COLO829 (cell line): ENCODE measurements at regions not wholly inside any gene's neighbourhood (a gene's known extent, or its start where the extent isn't known, plus 50 kb on each side); places are given as distances from the start of the nearest gene placed in this dataset.
A peak's percentile ranks its signal among the peaks of the same experiment; 100 is the strongest.

Experiments
- DNase-seq: peaks from one replicate; pipeline ENCODE4 v3.0.0; 2012; ENCODE audit warnings: low spot score

DNA sequence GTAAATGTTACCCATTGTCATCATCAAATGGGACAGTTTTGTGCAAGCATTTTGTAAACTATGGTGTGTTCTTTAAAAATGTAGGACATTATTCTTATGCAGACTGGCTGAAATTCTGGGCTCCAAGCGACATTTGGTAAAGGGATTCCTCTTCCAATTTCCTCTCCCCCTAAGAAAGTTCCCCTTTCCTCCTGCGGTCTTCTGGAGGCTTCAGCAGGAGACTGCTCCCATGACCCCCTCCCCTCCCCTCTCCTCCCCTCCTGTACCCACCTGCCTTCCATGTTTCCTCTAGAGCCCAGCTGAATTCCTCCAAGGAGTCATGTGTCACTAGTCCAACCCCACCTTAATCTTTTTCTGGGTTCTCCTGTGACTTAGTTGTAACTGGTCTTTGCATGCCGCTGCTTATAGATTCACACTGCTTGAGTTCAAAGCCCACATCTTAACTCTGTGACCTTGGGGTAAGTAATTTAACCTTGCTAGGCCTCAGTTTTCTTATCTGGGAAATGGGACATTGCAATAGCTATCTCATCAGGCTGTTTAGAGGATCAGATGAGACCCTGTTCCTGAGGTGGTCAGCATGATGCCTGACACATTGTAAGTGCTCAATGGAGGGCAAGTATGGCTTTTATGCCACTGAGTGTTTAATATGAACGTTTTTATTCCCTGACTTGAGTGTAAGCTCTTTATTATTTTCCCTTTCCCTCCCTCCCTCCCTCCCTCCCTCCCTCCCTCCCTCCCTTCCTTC lies 69.9 kb upstream of the WDR26 start:
- no peak for DNase-seq

DNA sequence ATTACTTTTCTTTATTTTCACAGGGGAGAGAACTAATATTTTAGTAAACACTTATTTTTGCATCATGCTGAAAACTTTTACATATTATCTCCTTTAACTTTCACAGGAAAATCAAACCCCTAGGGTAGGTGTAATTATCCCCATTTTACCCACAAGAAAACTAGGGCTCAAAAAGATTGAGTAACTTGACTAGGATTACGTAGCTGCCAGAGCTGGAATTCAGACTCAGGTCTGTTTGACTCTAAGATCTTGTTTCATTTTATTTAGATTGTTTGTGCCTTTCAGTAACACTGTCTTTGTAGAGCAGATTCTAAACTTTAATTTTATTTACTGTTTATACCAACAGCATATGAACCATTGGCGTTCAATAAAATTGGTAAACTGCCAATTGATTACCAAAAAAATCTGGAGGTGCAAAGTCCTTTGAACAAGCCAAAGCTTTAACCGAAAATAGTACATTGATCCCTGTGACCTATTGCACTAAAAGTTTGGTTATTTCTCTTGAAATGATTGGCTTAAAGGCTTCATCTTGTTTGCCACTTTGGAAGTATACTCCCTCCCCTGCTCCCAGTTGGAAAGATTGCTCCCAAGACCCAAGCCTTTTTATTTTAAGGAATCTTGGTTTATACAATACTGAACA lies 71.0 kb upstream of the WDR26 start:
- DNase-seq, result no peak

DNA sequence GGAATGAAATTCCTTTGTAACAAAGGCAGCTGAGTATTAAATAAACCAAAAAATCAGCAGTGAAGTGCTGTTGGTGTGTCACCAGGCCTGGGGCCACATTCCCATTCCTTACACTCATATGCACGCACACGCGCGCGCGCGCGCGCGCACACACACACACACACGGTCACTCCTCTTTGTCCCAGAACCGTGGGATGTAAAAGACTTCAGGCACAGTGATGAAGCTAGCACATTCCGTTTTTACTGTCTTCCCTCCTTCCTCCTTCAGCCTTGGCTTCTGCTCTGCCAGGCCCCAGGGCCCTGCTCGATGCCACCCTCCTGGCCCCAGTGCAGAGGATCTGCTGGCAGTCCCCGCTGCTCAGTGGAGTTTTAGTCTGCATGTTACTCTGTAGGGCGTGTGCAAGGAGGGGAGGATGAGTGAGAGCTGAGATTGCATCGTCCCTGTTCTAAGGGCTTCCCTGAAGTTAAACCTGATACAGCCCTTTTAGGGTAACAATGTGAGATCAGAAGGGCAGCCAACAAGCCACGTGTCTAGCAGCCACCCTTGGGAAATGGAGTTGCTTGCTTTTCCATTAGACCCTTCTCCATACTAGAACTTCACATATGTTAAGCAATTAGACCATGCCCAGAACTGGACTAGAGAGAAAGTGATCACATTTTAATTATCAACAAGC lies 71.7 kb upstream of the WDR26 start:
- DNase-seq, result no peak

DNA sequence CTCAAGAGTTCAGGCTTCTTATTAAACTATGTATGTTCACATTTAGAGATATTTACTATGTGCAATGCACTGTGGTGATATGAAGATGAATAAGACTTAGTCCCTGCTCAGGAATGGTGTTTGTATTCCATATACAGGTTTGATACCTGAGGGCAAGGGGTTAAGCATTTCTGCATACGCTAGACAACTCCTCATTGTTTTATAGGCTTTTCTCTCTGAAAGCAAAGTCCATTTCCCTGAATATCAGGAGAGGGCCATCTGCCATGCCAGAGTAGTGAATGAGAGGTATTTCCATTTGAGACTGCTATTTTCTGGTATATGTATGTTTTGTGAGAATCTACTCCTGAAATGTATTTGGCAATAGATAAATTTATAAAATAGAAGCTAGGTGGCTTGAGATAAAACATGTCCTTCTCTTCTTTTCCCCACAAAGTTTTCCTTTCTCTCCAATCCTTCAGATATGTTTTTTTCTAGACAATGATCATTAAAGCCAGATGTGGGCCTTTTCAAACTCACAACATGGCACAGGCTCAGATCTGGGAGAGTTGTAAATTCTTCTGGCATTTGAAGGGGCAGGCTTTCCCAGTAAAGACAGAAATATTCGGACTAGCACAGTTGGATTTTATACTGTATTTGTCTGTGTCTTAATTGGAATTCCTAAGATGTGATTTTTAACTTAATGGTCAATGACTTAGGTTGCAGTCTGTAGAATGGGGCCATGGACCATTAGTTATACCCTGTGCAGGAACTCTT lies 73.3 kb upstream of the WDR26 start:
- DNase-seq, result no peak

DNA sequence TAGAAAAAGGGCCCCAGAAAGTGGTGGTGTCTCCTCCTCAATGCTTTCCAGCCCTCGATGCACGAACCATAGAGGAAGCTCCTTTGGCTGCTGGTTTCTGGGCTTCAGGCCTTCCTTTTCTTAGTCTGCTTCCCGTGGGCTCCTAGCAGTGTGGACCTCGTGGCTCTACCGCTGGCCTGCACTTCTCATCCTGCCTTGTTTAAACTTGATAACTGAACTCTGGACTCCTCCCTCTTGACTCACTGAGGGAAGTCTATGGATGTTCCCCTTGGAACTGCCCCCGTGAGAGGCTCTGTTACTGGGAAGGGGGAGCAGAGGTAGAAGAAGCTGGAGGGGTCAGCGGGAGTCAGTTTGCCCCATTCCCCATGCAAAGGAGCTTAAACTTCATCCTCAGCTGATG lies 75.3 kb upstream of the WDR26 start:
- DNase-seq, result no peak

DNA sequence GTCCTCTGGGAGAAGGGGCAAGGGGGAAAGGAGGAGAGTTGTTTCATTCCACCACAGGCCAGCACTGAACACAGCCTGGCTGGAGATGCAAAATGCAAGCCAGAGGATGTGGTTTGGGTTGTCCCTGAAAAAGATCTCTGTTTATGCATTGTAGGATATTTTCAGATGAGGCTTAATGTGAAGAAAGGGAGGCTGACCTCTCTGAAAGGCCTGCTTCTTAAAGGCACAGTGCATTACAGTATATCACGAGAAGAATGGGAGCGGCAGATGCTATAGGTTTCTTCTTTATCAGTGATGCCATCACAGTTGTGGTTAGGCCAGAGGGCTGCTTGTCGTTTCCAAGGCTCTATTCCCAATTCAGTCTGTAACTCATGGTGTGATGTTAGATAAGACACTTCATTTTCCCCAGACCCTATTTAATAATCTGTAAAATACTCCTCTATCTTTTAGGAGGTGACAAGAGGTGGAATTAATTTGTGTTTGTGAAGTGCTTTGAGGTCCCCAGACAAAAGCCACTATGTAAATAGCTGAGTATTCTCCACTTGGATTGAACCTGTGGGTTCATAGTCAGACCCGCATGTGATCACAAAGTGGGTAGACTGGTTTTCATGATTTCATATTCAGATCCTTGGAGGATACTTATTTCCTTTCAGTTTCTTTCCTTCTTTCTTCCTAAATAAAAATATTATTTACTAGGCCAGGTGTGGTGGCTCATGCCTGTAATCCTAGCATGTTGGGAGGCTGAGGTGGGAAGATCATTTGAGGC lies 76.5 kb upstream of the WDR26 start:
- DNase-seq, result peak; percentile 94

DNA sequence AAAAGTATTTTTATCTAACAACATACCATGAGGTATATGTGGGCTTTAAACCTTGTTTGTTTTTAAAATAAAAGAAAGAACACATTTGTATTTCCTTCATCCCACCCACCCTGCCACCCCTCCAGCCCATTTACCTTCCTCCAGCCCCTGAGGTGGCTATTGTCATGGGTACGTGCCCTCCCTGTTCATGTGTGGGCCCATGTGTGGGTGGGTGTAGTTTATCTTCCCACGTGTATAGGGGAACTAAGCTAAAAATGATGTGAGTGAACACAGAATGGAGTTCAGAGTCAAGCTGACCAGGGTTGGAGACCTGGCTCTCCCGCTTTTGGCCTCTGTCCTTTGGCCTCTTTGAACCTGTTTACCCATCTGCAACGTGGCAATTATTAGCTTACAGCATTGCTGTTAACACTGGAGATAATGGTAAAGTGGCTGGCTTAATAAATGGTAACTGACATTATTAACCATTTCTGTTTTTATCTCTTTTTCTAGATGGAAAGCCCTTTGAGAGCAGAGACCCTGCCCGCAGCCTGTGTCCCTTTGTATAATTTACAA lies 78.1 kb upstream of the WDR26 start:
- no peak for DNase-seq

DNA sequence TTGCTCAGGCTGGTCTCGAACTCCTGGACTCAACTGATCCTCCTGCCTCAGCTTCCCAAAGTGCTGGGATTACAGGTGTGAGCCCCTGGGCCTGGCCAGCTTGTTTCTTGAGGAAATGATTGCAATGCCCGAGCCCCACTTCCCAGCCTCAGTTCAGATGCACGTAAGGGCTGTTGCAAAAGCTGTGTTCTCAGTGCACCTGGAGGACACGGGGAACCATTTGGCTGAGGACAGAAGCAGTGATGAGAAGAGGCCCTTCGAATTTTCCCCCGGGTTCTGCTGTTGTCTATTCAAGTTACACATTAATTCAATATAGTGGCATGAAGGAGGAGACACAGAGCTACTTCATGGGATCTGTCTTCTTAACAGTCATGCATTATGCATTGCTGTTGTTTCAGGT lies 78.8 kb upstream of the WDR26 start:
- no peak for DNase-seq

DNA sequence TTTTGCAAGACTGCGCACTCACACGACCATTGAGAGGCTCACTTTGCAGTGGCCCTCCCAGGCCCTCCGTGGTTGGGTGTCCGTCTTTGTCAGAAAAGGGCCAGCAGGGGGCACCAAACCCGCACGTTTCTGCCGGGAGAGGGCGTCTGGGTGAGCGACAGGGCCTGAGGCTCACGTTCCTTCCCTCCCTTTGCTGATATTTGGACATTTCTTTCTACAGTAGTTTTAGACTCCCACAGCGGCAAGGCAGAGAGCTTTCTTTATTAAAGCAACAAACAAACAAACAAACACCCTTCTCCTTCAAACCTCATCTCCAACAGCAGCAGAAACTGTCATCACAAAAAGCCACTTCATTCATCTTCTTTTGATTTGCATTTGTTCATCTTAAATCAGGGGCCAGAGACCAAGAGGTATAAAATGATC lies 79.2 kb upstream of the WDR26 start:
- DNase-seq, result peak; percentile 96

DNA sequence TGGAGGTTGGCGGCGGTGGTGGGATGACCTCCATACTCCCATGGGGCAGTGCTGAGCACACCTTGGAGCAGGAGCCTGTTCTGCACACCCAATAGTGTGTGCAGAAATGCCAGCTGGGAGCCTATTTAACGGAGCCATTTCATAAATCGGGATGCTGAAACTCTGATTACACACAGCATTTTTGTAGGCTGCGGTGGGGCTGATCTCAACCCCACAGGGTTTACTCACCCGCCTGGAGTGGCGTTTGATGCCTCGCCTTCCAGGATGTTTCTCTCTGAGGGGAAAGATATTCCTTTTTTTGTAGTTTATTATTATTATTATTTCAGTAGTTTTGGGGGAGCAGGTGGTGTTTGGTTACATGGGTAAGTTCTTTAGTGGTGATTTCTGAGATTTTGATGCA lies 82.6 kb upstream of the WDR26 start:
- no peak for DNase-seq

DNA sequence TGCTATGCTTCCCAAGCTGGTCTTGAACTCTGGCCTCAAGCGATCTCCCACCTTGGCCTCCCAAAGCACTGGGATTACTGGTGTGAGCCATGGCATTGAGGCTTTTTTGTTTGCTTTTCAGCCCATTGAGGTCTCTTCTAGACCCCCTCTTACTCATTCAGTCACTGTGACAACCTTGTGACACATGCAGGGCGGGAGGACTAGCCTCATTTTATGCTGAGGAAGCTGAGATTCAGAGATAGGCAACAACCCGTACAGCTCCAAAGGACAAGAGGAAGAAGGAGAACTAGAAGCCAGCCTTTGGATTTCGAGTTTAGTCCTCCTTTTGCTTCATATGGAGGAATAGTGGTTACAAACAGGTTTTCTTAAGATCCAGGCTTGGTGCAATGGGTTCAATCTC lies 83.9 kb upstream of the WDR26 start:
- no peak for DNase-seq

DNA sequence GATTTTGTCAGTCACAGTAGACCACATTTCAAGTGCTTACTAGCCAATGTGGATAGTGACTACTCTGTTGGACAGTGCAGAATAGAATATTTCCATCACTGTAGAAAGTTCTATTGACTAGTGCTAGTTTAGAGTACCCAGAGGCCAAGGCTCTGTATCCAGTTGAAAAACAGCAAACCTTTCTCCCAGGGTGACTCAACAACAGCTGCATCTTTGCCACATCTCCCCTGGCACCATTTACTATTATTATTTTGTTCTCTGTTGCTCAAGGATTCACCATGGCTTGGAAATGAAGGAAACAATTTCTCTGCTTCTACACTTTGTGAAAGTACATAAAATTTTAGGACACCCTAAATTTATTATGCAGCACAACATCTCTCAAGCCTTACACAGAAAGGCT lies 85.3 kb upstream of the WDR26 start:
- no peak for DNase-seq

DNA sequence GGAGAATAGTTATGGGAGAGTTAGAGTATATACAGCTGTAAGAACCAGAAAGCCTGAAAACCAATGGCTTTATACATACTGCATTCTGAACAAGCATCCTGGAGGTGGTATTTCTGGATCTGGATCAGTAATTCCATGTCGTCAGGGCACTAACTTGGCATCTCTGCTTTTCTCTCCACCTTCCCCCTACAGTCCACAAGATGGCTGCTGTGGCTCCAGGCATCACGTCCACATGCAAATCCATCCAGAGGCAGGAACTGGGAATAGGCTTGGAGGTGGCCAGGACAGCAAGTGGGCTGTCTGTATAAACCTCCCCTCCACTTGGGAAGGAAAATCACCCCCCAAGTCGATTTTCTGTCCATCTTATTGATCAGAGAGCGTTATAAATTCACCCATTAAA lies 86.2 kb upstream of the WDR26 start:
- no peak for DNase-seq

DNA sequence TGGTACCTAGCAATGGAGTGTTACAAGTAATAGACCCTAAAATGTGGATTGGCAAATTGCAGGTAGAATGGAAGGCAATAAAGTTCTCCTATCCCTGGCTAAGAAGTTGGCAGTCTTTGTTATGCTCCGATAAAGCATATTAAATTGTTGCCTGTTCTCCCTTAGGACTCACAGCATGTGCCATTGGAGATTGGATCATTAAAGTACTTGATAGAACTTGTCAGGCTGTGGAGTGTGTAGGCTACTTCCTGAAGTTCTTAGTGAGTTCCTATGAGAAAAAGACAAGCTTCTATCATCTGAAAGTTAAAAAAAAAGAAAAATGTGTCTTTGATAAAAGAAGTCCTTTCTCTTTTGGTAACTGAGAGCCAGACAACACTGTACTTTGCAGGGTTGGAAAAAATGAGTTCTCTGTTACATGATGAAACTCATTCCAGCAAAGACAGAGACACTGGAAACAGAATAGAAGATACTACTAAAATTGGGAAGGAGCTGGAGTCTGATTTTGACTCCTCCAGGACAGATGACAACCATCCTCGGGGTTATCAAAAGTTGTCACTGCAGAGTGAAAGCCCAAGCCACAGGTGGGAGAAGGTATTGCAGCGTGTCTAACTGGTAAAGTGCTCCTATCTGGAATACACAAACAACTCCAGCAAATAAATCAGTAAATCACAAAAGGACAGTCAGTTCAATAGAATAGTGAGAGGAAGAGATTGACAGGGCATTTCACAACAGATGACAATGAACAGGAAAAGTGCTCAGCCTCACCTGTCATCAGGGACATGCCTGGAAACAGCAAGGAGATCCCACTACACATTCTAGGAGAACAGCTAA lies 87.5 kb upstream of the WDR26 start:
- DNase-seq, result peak; percentile 98

DNA sequence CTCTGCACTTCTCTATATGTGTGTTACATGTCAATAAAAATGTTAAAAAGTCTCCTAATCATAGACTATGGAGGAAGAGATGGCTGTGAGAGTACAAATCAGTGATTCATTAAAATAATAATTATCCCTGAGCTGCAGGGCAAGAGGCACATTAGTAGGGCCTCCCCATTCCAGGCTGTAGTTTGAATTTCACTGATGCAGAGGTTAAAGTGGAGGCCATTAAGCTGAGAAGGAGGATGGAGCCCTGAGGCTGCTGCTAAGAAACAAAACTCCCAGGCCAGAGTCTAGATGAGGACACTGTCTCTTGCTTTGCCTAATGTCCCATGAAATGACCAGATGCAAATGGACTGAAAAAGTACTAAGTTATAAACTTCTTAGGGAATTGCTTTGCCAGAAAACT lies 89.1 kb upstream of the WDR26 start:
- DNase-seq, result no peak

DNA sequence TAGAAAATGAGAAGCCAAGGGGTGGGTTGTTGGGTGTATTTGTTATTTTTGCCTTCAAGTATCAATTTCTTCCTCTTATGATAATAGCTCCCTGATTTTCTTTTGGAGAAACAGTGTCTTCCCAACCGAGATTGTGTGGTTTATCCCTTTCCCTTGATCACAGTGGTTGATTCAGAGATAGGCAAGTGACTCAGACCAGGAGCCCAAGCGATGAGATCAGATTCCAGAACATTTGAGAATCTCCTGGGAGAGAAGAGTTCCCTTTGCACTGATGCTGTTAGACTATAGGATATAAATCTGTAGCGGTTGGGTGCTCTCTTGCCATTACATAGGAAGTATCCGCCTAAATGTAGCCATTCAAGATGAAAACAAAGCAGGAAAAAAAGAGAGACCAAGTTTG lies 90.1 kb upstream of the WDR26 start:
- DNase-seq, result peak; percentile 71

DNA sequence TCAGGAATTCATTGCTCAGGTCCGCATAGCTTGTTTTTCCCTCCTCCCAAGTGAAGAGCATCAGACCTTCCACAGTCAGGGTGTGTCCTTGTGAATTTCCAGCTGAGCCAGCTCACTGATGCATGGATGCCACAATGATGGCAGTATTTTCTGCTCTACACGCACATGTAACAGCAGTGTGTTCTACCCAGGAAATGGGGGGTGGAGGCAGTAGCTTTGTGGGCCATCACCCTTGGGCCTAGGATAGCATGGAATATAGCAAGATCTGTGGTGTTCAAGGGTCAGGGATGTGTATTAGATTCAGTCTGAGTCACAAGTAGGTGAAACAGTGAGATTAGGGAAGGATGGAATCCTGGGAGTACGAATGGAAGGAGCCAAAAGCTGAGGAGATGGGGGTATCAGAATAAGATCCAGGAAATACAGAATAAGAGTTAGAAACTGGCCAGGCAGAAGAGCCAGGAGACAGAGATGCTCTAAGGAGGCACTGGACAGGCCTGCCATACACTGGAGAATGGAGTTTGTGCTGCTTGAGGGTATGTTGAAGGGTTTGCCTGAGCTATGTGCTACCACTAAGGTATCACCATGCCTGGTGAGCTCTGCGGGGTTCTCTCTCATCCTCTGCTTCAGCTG lies 90.6 kb upstream of the CNIH3 start:
- no peak for DNase-seq

DNA sequence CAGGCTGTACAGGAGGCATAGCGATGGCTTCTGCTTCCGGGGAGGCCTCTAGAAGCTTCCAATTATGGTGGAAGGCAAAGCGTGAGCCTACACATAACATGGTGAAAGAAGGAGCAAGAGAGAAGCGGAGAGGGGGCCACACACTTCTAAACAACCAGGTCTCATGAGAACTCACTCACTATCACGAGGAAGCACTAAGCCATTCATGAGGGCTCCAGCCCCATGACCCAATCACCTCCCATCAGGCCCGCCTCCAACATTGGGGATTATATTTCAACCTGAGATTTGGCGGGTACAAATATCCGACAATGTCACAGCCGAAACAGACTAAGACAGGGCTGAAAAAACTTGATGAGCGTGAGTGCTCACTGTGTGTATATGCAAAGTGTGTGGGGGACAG lies 89.3 kb upstream of the CNIH3 start:
- DNase-seq, result no peak

DNA sequence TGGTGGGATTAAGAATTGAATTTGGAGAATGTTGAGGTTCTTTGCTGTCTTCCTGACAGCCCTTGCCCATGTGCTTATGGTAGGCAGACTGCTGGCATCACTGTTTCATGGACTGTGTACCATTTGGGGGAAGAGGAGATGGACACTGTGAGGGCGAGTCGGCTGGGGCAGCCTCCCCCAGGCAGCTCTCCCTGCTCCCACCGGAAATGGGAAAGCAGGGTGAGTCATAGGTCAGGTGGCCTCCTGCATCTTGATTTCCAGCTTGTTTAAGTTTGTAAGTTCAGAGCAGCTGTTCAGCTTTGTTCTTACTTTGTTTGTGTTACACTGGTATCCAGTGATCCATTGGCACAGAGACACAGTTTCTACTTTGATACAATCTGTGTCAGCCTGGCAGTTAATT lies 87.2 kb upstream of the CNIH3 start:
- DNase-seq, result peak; percentile 97

DNA sequence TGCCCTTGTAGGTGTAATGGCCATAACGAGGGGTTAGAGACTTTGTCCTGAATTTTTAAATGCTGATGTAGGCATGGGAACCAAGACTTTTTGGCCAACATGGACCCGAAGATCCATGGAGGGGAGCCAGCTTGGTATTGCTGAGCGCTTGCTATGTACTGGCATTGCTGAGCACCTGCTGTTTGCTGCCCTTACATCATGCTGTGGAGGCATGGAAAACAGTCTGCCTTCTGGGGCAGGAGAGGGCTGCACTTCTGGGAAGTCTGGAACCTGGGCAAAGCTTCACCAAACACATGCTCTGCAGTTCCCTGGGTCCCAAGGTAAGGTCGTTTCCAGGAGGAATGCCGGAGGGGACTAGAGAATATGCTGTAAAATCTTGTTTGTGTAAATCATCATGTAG lies 86.3 kb upstream of the CNIH3 start:
- no peak for DNase-seq
